ENCODE measurements at regions not wholly inside any gene's neighbourhood (a gene's known extent, or its start where the extent isn't known, plus 50 kb on each side); places are given as distances from the start of the nearest gene placed in this dataset.
A peak's percentile ranks its signal among the peaks of the same experiment; 100 is the strongest.

- TF ChIP-seq CTCF (IDR thresholded peaks at IDR 0.05; ENCODE audit: low read depth, low read length) = no peak
- in situ Hi-C loops (cut with HindIII; ENCODE audit: low sequenced_read_pairs) = no loop called here
Measured at GRCh38 chr16:72409423-72409822, 237.5 kb upstream of the PMFBP1 start.

GRCh38 chr16:72406390-72406789 lies 234.4 kb upstream of the PMFBP1 start:
- no peak for DNase-seq (ENCODE audit: low read depth, low spot score)
- in situ Hi-C loops (cut with HindIII; ENCODE audit: low sequenced_read_pairs) = no loop called here

More at GRCh38 chr16:72409423-72409822, 237.5 kb upstream of the PMFBP1 start:
- no peak for DNase-seq (ENCODE audit: low read depth, low spot score)
- H3K4me3 ChIP-seq (ENCODE audit: low read depth, low read length) = no peak overlapping the region

GRCh38 chr16:72404299-72404698 lies 232.3 kb upstream of the PMFBP1 start:
- no peak for TF ChIP-seq CTCF (IDR thresholded peaks at IDR 0.05; ENCODE audit: low read depth, low read length)
- peak; percentile 35 for DNase-seq (ENCODE audit: low read depth, low spot score)
- in situ Hi-C loops (cut with HindIII; ENCODE audit: low sequenced_read_pairs) = no loop called here
- H3K4me3 ChIP-seq (ENCODE audit: low read depth, low read length) = no peak overlapping the region

More at GRCh38 chr16:72406390-72406789, 234.4 kb upstream of the PMFBP1 start:
- TF ChIP-seq CTCF (IDR thresholded peaks at IDR 0.05; ENCODE audit: low read depth, low read length) = no peak
- H3K4me3 ChIP-seq (ENCODE audit: low read depth, low read length) = no peak overlapping the region

DNA sequence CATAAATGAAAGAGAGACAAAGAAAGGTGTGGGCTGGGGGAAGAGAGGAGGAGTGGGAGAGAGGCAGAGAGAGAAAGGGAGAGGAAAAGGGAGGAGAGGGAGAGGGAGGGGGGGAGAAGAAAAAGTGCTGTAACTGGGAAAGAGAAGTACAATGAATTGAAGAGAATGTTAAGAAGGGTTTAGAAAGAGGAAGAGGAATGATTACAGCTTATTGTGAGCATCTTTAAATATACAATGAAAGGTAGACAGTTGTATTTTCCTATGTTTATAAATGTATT lies 229.1 kb upstream of the PMFBP1 start:
- in situ Hi-C loops (cut with HindIII; ENCODE audit: low sequenced_read_pairs) = no loop called here
- peak; percentile 8 for DNase-seq (ENCODE audit: low read depth, low spot score)
- TF ChIP-seq CTCF (IDR thresholded peaks at IDR 0.05; ENCODE audit: low read depth, low read length) = no peak
- no peak overlapping the region for H3K4me3 ChIP-seq (ENCODE audit: low read depth, low read length)

GRCh38 chr16:72400257-72401083 lies 228.5 kb upstream of the PMFBP1 start:
- H3K4me3 ChIP-seq (ENCODE audit: low read depth, low read length) = no peak overlapping the region
- TF ChIP-seq CTCF (IDR thresholded peaks at IDR 0.05; ENCODE audit: low read depth, low read length) = peak; percentile 65
- peak; percentile 71 for DNase-seq (ENCODE audit: low read depth, low spot score)
- in situ Hi-C loops (cut with HindIII; ENCODE audit: low sequenced_read_pairs) = no loop called here

GRCh38 chr16:72399811-72400210 lies 227.9 kb upstream of the PMFBP1 start:
- DNase-seq (ENCODE audit: low read depth, low spot score) = no peak
- no peak overlapping the region for H3K4me3 ChIP-seq (ENCODE audit: low read depth, low read length)
- in situ Hi-C loops (cut with HindIII; ENCODE audit: low sequenced_read_pairs) = no loop called here
- TF ChIP-seq CTCF (IDR thresholded peaks at IDR 0.05; ENCODE audit: low read depth, low read length) = no peak

All from astrocyte of the spinal cord (primary cell).